Peyer's patch (tissue), 4 donors: ENCODE measurements at regions not wholly inside any gene's neighbourhood (a gene's known extent, or its start where the extent isn't known, plus 50 kb on each side); places are given as distances from the start of the nearest gene placed in this dataset.

Experiments used
- DNase-seq, 3 donors: peaks; one replicate each; pipeline ENCODE4 v3.0.0-alpha.2; 2017 to 2019
- H3K27ac ChIP-seq, 4 donors: fragments of 200-600 bp; sonication (generic); one replicate each; pipeline ENCODE4 v1.5.1; 2016 to 2019
- H3K27me3 ChIP-seq, 2 donors: fragments of 200-600 bp; sonication (generic); one replicate each; pipeline ENCODE4 v1.5.1; 2019
- H3K36me3 ChIP-seq, 3 donors: fragments of 200-600 bp; sonication (generic); one replicate each; pipeline ENCODE4 v1.5.1; 2016 to 2019
- H3K4me1 ChIP-seq, 4 donors: fragments of 200-600 bp; sonication (generic); one replicate each; pipeline ENCODE4 v1.5.1; 2016 to 2019
- H3K4me3 ChIP-seq, 4 donors: fragments of 200-600 bp; sonication (generic); 1 replicate in 3 of 4; 2 replicates in 1 of 4; pipeline ENCODE4 v1.5.1; 2016 to 2019; ENCODE audit warnings: mild to moderate bottlenecking in 1 of 4
- H3K9me3 ChIP-seq, 4 donors: fragments of 200-600 bp; sonication (generic); one replicate each; pipeline ENCODE4 v1.5.1; 2016 to 2019; ENCODE audit warnings: mild to moderate bottlenecking in 1 of 4
- POLR2A ChIP-seq, 2 donors: fragments of 450-650 bp; IDR thresholded peaks; one replicate each; pipeline ENCODE4 v1.5.1; 2017; ENCODE audit warnings: antibody characterized with exemption in 2 of 2, mild to moderate bottlenecking in 2 of 2, moderate library complexity in 2 of 2
- TF ChIP-seq, protein P1 (sequence below), 6 experiments: fragments of 450-650 bp in 4 of 6; fragments of 200-600 bp in 2 of 6; sonication (generic) in 1 of 6; IDR thresholded peaks; one replicate each; pipeline ENCODE4 v1.5.1; 2017 to 2019; ENCODE audit warnings: antibody characterized with exemption in 6 of 6, mild to moderate bottlenecking in 3 of 6, moderate library complexity in 1 of 6

DNA sequence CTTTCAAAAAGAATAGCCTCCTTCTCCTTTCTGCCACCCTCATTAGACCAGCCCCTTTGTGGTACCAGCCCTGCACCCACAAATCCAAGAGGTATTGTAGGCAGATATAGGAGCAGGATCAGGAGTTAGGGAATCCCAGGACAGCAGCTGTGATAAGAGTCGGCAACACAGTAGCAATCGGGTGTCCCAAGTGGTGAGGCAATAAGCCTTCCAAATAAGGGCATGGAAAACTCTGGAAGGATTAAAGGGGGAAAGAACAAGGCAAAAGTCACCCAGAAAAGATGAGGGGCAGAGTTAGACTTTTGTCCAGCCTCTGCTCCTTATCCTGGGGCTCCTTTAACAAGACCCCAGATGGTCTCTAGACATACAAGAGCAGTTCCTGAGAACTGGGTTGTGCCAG lies 204.2 kb downstream of the TBX5 start:
- peaks cover 0 to 3% (median 0%) of the 10 kb centered on the region in 4 donors for H3K9me3 ChIP-seq
- no peaks in the 10 kb centered on the region for H3K36me3 ChIP-seq
- H3K4me3 ChIP-seq, result no peak overlapping the region
- no peak for DNase-seq
- H3K4me1 ChIP-seq, result no peaks in the 10 kb centered on the region
- no peak overlapping the region for H3K27ac ChIP-seq
- H3K27me3 ChIP-seq, result no peaks in the 10 kb centered on the region
- no peak for TF ChIP-seq POLR2A (IDR thresholded peaks at IDR 0.05)
- TF ChIP-seq, protein P1, sequence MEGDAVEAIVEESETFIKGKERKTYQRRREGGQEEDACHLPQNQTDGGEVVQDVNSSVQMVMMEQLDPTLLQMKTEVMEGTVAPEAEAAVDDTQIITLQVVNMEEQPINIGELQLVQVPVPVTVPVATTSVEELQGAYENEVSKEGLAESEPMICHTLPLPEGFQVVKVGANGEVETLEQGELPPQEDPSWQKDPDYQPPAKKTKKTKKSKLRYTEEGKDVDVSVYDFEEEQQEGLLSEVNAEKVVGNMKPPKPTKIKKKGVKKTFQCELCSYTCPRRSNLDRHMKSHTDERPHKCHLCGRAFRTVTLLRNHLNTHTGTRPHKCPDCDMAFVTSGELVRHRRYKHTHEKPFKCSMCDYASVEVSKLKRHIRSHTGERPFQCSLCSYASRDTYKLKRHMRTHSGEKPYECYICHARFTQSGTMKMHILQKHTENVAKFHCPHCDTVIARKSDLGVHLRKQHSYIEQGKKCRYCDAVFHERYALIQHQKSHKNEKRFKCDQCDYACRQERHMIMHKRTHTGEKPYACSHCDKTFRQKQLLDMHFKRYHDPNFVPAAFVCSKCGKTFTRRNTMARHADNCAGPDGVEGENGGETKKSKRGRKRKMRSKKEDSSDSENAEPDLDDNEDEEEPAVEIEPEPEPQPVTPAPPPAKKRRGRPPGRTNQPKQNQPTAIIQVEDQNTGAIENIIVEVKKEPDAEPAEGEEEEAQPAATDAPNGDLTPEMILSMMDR (IDR thresholded peaks at IDR 0.05), result no peak

DNA sequence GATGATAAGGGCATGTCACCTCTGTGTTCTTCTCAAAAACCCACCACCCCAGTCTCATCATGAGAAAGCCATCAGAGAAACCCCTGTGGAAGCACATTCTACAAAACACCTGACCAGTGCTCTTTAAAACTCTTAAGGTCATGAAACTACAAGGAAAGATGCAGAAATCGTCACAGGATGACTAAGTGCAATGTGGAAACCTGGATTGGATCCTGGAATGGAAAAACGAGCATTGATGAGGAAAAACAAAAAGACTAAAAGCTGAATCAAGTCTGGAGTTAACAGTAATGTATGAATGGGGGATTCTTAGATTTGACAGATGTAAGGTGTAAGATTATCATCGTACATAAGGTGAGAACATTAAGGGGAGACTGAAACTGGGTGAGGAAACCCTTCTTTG lies 211.0 kb downstream of the TBX5 start:
- H3K9me3 ChIP-seq, result peaks cover 0 to 3% (median 0%) of the 10 kb centered on the region in 4 donors
- H3K27ac ChIP-seq, result no peak overlapping the region
- no peaks in the 10 kb centered on the region for H3K27me3 ChIP-seq
- no peak for TF ChIP-seq POLR2A (IDR thresholded peaks at IDR 0.05)
- TF ChIP-seq, protein P1 (IDR thresholded peaks at IDR 0.05), result no peak
- no peak overlapping the region for H3K4me3 ChIP-seq
- no peak for DNase-seq
- H3K36me3 ChIP-seq, result no peaks in the 10 kb centered on the region
- no peaks in the 10 kb centered on the region for H3K4me1 ChIP-seq

DNA sequence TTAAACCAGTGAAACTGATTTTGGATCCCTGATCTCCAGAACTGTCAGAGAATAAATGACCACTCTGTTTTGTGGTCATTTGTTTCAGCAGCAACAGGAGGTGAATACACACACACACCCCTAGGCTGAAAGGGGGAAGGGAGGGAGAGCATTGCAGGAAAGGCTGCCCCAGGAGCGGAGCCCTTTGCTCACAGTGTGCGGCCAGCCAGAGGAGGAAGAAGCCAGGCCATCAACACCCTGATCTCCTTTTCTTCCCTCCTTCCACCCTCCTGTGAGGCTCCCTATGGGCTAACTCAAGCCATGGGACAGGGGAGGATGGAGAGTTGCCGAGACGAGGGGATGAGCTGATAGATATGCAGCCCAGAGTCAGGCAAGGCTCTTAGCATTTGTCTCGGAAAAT lies 211.9 kb downstream of the TBX5 start:
- H3K27me3 ChIP-seq, result no peaks in the 10 kb centered on the region
- no peak for DNase-seq
- no peak overlapping the region for H3K27ac ChIP-seq
- peaks cover 0 to 3% (median 0%) of the 10 kb centered on the region in 4 donors for H3K9me3 ChIP-seq
- TF ChIP-seq POLR2A (IDR thresholded peaks at IDR 0.05), result no peak
- H3K36me3 ChIP-seq, result no peaks in the 10 kb centered on the region
- H3K4me1 ChIP-seq, result no peaks in the 10 kb centered on the region
- no peak overlapping the region for H3K4me3 ChIP-seq

DNA sequence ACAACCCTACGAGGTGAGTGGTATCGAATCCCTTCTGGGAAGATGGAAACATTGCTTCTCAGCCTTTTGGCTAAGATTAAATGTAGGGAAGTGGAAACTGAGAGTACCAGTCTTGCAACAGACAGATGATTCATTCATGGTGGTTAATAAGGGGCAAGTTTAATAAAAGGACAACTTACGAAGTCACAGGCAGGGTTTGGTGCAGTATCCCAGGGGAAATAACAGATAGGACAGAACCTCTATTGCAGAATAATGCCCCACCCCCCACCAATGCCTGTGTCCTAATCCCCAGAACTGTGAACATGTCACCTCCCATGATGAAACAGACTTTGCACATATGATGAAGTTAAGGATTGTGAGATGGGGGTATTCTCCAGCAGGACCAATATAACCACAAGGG lies 212.5 kb downstream of the TBX5 start:
- Histone ChIP-seq H3K36me3 (no peaks in the 10 kb centered on the region), H3K4me3 (no peak overlapping the region), H3K9me3 (peaks cover 0 to under 1% (median 0%) of the 10 kb centered on the region in 4 donors), H3K27ac (no peak overlapping the region), H3K27me3 (no peaks in the 10 kb centered on the region), H3K4me1 (no peaks in the 10 kb centered on the region)
- TF ChIP-seq, protein P1 (IDR thresholded peaks at IDR 0.05), result no peak
- TF ChIP-seq POLR2A (IDR thresholded peaks at IDR 0.05), result no peak
- DNase-seq, result no peak

DNA sequence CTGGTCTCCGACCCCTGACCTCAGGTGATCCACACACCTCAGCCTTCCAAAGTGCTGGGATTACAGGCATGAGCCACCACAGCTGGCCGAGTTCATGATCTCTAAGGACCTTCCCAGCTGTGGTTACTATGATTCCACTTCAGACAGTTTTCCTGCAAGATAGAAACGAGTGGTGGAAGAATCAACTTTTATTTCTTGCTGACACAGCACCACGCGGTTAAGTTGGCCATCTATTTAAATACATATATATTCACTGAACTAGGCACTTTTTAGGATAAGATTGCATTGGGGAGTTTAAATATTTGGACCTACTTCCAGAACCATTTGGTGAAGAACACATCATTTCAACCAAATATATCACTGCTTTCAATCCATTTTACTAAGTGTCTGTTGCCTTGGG lies 213.4 kb downstream of the TBX5 start:
- H3K27ac ChIP-seq, result no peak overlapping the region
- H3K4me3 ChIP-seq, result no peak overlapping the region
- TF ChIP-seq POLR2A (IDR thresholded peaks at IDR 0.05), result no peak
- TF ChIP-seq, protein P1 (IDR thresholded peaks at IDR 0.05), result no peak
- H3K9me3 ChIP-seq, result no peaks in the 10 kb centered on the region
- H3K36me3 ChIP-seq, result no peaks in the 10 kb centered on the region
- no peaks in the 10 kb centered on the region for H3K27me3 ChIP-seq
- no peak for DNase-seq
- no peaks in the 10 kb centered on the region for H3K4me1 ChIP-seq

DNA sequence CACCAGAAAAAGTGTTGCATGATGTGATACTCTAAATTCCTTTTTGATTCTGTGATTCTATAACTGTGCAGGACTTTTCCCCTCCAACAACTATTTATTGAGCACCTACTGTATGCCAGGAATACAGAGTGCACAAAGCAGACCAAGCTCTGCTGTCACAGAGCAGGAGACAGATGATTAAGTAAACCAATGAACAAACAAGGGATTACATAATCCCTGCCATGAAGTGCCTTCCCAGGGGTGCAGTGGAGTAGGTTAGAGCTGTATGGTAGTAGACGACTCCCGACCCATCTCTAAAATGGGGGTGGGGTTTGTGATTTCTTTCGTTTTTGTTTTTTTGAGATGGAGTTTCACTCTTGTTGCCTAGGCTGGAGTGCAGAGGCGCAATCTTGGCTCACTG lies 213.9 kb downstream of the TBX5 start:
- TF ChIP-seq, protein P1 (IDR thresholded peaks at IDR 0.05), result no peak
- TF ChIP-seq POLR2A (IDR thresholded peaks at IDR 0.05), result no peak
- no peak for DNase-seq
- Histone ChIP-seq H3K36me3 (no peaks in the 10 kb centered on the region), H3K27me3 (no peaks in the 10 kb centered on the region), H3K4me1 (no peaks in the 10 kb centered on the region), H3K9me3 (no peaks in the 10 kb centered on the region), H3K4me3 (no peak overlapping the region), H3K27ac (no peak overlapping the region)
